HG03066 (cell line): ENCODE measurements at regions not wholly inside any gene's neighbourhood (a gene's known extent, or its start where the extent isn't known, plus 50 kb on each side); places are given as distances from the start of the nearest gene placed in this dataset.
"Not testable (repeated sequence)": the region's sequence is repeated elsewhere in the genome, so short reads cannot be mapped to it uniquely, and the experiment has no call there.

Experiments used
- ATAC-seq: cut with Tn5 transposase; IDR thresholded peaks from one replicate; pipeline ENCODE4 v1.9.1; 2021; ENCODE audit warnings: low read depth; ENCODE audit not compliant: unreplicated experiment

GRCh38 chr15:20348291-20348899 is 193.2 kb downstream of the GOLGA6L6 start:
- ATAC-seq, result no peak

- no peak for ATAC-seq
Observed at GRCh38 chr15:20346082-20346805, 195.4 kb downstream of the GOLGA6L6 start.

GRCh38 chr15:20345401-20345958 is 196.1 kb downstream of the GOLGA6L6 start:
- ATAC-seq, result no peak

- ATAC-seq, result no peak
Observed at GRCh38 chr15:20344601-20345400, 196.8 kb downstream of the GOLGA6L6 start.

GRCh38 chr15:20343395-20344211 is 198.0 kb downstream of the GOLGA6L6 start:
- not testable (repeated sequence) for ATAC-seq

GRCh38 chr15:20342601-20343394 is 198.8 kb downstream of the GOLGA6L6 start:
- not testable (repeated sequence) for ATAC-seq

GRCh38 chr15:20341901-20342600 is 199.5 kb downstream of the GOLGA6L6 start:
- ATAC-seq, result no peak

GRCh38 chr15:20340931-20341661 is 200.5 kb downstream of the GOLGA6L6 start:
- ATAC-seq, result no peak

- ATAC-seq, result no peak
Observed at GRCh38 chr15:20340331-20340811, 201.2 kb downstream of the GOLGA6L6 start.

GRCh38 chr15:20339086-20339791 is 202.4 kb downstream of the GOLGA6L6 start:
- ATAC-seq, result not testable (repeated sequence)

GRCh38 chr15:20338671-20339070 is 202.9 kb downstream of the GOLGA6L6 start:
- not testable (repeated sequence) for ATAC-seq

GRCh38 chr15:20337238-20337637 is 204.4 kb downstream of the GOLGA6L6 start:
- ATAC-seq, result not testable (repeated sequence)

- ATAC-seq, result not testable (repeated sequence)
Observed at GRCh38 chr15:20334451-20334850, 207.1 kb downstream of the GOLGA6L6 start.

GRCh38 chr15:20325751-20326150 is 215.8 kb downstream of the GOLGA6L6 start:
- not testable (repeated sequence) for ATAC-seq

GRCh38 chr15:20317132-20317531 is 224.5 kb downstream of the GOLGA6L6 start:
- not testable (repeated sequence) for ATAC-seq

GRCh38 chr15:20311014-20311680 is 230.5 kb downstream of the GOLGA6L6 start:
- not testable (repeated sequence) for ATAC-seq

- no peak for ATAC-seq
Observed at GRCh38 chr15:20310603-20311002, 231.0 kb downstream of the GOLGA6L6 start.
